Myocyte (in vitro differentiated cells): ENCODE measurements at regions not wholly inside any gene's neighbourhood (a gene's known extent, or its start where the extent isn't known, plus 50 kb on each side); places are given as distances from the start of the nearest gene placed in this dataset.
A peak's percentile ranks its signal among the peaks of the same experiment; 100 is the strongest.

Source experiments
- DNase-seq: peaks from one replicate; pipeline ENCODE4 v3.0.0-alpha.2; 2012; ENCODE audit warnings: low read depth

GRCh38 chr6:43911354-43912115, 141.5 kb downstream of the VEGFA start:
- no peak for DNase-seq

DNA sequence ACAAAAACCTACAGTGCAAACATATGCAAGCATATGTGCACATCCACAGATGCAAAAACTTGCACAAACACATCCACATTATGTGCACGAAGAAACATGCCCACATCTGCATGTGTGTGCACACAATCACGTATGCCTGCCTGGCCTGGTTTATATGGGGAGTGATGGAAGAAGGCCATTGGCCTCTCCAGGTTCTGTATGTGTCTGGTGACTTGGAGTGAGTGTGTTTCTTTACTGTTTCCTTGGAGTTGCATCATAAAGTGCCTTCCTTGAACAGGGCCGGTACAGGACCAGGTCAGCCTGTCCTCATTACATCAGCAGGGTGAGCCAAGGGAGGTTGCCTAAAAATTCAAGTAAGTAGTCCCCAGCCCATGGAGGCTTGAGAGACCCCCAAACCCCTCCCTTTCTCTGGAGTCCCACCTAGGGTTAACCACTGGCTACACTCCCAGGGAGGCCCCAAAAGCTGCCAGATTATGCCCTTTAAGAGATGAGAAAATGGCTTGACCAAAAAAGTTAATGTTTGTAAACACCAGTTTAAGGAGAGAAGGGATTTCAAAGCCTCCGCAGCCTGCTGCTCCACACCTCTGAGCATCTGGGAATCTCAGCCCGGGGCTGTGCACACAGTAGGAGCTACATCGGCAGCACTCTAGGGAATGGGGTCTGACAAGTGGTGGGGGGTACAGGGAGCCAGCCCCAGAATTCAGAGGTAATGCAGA, 140.8 kb downstream of the VEGFA start:
- no peak for DNase-seq

GRCh38 chr6:43910149-43910637, 140.2 kb downstream of the VEGFA start:
- DNase-seq = no peak

DNA sequence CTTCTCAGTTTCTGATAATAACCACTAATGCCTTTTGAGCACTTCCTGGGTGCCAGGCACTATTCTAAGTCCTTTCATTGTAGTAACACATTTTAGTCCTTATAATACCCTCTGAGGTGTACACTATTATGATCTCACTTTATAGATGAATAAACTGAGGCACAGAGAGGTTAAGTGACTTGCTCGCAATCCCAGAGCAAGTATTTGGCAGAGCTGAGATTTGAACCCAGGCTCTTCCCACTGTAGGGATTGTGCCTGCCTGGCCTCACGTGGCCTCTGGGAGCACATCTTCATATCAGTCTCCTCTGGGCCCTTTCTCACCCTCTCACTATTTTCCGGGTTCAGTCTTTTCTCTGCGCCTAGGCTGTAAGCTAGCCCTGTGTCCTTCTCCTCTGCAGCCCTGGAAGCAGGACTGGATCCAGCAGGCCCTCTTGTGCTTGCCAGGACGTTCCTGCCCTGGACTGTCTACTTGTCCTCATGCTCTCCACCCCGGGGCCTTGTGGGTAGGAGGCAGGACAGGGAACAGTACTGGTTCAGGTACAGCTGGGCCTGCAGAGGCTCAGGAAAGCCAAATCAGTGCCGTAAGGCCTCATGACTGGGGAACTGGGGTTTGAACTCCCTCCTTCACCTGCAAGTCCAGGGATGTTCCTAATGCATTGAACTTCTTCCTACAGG, 139.6 kb downstream of the VEGFA start:
- no peak for DNase-seq

DNA sequence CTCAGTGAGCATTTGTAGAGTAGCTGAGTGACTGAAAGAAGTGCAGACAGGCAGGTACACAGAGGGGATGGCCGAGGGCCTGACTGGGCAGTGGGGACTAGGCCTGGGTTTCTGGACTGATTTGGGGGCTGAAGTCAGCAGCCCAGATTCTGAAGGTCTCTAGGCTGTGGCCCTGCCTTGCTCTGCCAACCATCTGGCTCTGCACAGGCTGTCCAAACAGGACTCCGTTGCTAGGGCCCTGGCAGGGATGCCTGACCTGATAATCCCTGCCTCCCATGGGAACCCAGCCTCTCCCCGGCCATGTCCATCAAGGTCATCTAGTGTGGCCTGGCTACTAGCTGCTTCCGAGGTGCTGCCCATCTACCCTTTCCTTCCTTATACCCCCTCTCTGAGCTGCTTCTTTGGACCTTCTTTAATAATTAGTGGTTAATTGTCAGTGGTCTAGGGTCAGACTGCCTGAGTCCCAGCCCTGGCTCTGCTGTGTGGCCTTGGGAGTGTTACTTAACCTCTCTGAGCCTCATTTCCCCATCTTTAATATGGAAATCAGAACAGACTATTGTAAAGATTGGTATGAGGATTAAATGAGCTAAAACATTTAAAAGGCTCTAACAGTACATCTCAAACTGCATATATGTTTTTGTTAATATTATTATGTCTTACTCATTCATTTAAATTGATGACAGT, 137.9 kb downstream of the VEGFA start:
- no peak for DNase-seq

- no peak for DNase-seq
Measured at GRCh38 chr6:43907312-43907711, 137.3 kb downstream of the VEGFA start.

DNA sequence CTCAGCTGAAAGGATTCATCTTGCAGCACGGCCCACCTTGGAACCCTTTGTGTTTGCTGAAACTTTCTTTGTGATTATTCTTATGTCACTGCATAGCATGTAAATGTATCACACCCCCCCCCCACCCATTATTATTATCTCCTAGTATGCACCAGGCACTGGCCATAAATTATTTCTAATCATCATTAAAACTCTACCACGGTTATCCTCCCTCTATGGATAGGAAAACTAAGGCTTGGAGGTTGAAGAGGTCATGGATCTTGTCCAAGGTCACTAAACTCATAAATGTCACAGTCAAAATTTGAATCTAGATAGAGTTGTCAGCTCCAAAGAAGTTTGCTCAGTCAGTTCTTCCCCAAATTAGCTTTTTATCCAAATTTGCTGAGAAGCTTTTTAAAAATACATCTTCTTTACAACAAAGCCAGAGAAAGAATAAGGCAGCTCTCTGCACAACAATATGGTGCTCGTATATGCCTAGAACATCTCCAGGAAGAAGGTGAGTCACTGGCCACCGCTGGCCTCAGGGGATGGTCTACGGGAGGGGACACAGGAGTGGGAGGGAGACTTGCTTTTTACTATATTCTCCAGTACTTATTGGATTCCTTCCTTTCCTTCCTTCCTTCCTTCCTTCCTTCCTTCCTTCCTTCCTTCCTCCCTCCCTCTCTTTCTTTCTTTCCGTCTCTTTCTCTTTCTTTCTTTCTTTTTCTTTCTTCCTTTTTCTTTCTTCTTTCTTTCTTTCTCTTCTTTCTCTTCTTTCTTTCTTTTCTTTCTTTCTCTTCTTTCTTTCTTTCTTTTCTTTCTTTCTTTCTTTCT, 134.5 kb downstream of the VEGFA start:
- DNase-seq = no peak

- no peak for DNase-seq
Measured at GRCh38 chr6:43903739-43904290, 133.8 kb downstream of the VEGFA start.

DNA sequence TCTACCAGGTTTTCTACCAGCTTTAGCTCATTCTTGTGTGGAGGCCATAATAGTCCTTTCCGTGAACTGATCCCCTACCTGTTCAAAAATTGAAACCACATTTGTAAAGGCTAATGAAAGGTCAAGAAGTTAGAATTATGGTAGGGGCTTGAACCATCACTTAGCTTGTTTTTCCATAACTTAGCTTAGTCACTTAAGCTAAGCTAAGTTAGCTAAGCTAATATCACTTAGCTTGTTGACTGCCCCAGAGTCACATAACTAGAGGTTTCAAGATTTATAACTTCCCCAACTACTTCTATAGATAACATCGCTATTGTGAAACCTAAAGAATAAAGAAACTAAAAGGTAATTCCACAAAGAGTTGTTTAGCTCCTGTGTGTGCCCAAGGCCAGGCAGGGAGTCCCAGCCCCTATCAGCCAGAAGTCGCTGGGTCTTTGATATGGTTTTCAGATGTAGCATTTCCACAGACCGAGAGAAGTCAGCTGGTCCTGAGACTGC, 131.8 kb downstream of the VEGFA start:
- no peak for DNase-seq

DNA sequence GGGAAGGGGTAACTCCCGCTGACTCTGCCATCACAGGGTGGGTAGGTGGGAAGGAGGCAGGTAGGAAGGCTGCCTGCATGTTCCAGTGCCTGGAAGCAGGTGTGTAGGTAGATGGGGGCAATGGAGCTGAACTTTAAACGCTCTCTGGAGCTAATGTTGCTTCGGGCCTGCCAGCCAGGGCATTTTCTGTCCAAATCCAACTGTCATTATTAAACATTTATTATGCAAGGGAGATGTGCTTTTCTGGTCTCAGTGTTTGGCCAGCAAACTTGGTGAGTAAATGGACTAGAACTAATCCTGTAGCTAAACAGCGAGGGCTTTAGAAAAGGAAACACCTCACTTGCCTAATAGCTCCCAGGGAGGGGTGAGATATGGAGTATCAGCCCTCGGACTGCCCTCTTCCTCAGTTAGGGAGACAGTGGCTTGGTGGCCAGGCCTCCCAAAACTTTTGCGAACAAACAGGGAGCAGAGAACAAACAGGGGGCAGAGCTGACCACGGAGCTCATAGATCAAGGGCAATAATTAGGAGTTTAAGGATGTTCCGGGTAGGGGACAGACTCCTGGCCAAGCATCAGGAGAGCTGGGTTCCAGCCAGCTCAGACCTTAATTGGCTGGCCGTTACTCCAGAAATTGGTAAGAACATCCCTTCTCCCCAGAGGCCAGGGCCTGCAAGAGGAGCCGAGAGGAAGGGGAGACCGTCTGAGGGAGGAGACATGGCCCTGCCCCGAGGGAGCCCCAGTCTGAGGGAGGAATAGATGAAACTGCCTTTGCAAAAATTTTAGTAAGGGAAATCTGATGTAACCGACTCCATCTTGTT, 131.1 kb downstream of the VEGFA start:
- no peak for DNase-seq

- DNase-seq = no peak
Measured at GRCh38 chr6:43900560-43900915, 130.5 kb downstream of the VEGFA start.

DNA sequence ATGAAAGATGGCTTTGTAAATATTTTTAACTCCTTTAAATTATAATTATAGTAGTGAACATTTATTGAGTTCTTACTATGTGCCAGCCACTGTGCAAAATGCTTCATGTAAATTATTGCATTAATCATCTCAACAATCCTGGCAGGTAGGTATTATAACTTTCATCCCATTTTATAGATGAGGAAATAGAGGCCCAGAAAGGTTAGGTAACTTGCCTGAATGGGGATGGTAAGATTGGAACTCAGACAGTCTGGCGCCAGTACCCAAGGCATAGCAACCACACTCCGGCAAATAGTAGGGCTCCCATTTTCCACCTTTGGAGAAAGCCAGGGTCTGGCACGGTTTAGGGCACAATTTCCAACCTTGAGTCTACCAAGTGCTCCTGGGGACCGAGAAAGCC, 129.8 kb downstream of the VEGFA start:
- no peak for DNase-seq

GRCh38 chr6:43898358-43899131, 128.5 kb downstream of the VEGFA start:
- DNase-seq = no peak

GRCh38 chr6:43897571-43898302, 127.7 kb downstream of the VEGFA start:
- peak; percentile 62 for DNase-seq

DNA sequence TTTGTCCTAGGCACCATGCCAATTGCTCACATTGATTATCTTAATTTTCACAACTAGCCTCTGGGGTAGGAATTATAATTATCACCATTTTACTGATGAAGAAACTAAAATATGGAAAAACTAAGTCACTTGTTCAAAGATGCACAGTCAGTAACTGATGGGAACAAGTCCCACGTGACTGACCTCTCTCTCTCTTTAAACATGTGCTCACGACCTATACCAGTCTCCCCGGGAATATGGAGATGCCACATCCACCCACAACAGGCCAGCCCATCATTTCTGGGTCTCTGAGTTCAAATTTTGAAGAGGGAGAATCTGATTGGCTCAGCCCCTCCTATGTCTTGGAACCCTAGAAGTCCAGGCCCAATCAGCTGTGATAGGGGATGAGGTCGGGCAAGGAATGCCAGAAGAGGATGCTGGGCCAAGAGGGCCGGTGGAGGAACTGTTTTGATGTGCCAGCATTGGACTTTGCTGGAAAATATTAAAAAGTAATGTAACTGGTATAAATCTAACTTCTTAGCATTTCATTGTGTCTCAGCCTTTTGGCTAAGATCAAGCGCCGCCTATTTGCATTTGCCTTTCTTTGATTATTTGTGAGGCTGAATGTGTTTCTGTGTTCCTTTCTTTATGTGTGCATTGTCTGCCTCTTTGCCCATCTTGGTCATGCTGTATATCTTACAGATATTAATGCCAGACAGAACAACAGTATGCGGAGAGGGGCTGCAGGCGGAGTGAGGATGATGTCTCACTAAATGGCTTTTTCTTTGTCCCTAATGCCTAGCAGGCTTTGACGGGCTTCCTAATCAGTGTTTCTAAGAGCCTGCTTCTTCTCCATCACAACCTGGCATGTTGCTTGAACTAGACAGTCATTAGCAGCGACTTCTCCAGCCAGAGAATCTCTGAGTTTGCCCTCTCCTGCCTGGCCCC, 126.6 kb downstream of the VEGFA start:
- no peak for DNase-seq

GRCh38 chr6:43895656-43896328, 125.8 kb downstream of the VEGFA start:
- DNase-seq = no peak
